ENCODE measurements at regions not wholly inside any gene's neighbourhood (a gene's known extent, or its start where the extent isn't known, plus 50 kb on each side); places are given as distances from the start of the nearest gene placed in this dataset.

- TF ChIP-seq CREB1 (CRISPR knock-in tag; IDR thresholded peaks at IDR 0.05) (no peak), CTCF (IDR thresholded peaks at IDR 0.05) (no peak), ERG (CRISPR knock-in tag; IDR thresholded peaks at IDR 0.05) (no peak), NFE2L1 (CRISPR knock-in tag; IDR thresholded peaks at IDR 0.05) (no peak)
Observed at GRCh38 chr3:177596248-177596815, 399.1 kb upstream of the TBL1XR1 start.
